ENCODE measurements at regions not wholly inside any gene's neighbourhood (a gene's known extent, or its start where the extent isn't known, plus 50 kb on each side); places are given as distances from the start of the nearest gene placed in this dataset.
A peak's percentile ranks its signal among the peaks of the same experiment; 100 is the strongest.

- WGBS, 2 experiments (ENCODE audit: low coverage in 1 of 2, low lambda C conversion rate in 2 of 2, missing lambda C conversion rate in 2 of 2): 50 to 57% methylated on average over 1 of the region's 1 CpG
- no peaks in the 10 kb centered on the region for H3F3A ChIP-seq (ENCODE audit: insufficient read depth)
- H3K27me3 ChIP-seq (replicated peaks; ENCODE audit: insufficient read depth): no peaks in the 10 kb centered on the region
- DNase-seq: no peak
- H2AFZ ChIP-seq: no peak overlapping the region
- in situ Hi-C loops (cut with MboI): no loop called here
- H3K9ac ChIP-seq: no peak overlapping the region
- H4K20me1 ChIP-seq (ENCODE audit: insufficient read depth): no peaks in the 10 kb centered on the region
- no peaks in the 10 kb centered on the region for H3K36me3 ChIP-seq (ENCODE audit: low read depth)
- no peak overlapping the region for H3K4me2 ChIP-seq (ENCODE audit: unreplicated experiment)
- no peak overlapping the region for H3K4me3 ChIP-seq
- H3K9me2 ChIP-seq (ENCODE audit: insufficient read depth): no peaks in the 10 kb centered on the region; the same call in 1 of the 2 replicates
- H3K79me2 ChIP-seq (ENCODE audit: insufficient read depth): no peaks in the 10 kb centered on the region
- no peaks in the 10 kb centered on the region for H3K9me3 ChIP-seq (ENCODE audit: low read depth)
- no peak overlapping the region for H3K27ac ChIP-seq
- peaks cover 7% of the 10 kb centered on the region; the same call in 1 of the 2 replicates for H3K4me1 ChIP-seq (ENCODE audit: insufficient read depth)
- no peak for TF ChIP-seq EZH2 (IDR thresholded peaks at IDR 0.05; ENCODE audit: insufficient read depth, poor library complexity, severe bottlenecking)
- TF ChIP-seq EZH2phosphoT487 (IDR thresholded peaks at IDR 0.05; ENCODE audit: insufficient read depth, low read depth): no peak
These were observed 80.4 kb upstream of the WDR75 start for GRCh38 chr2:189360861-189361260.

- Histone ChIP-seq H3K27ac (no peak overlapping the region), H3K4me3 (no peak overlapping the region), H3F3A (ENCODE audit: insufficient read depth) (no peaks in the 10 kb centered on the region), H3K9ac (no peak overlapping the region), H3K36me3 (ENCODE audit: low read depth) (no peaks in the 10 kb centered on the region), H3K27me3 (replicated peaks; ENCODE audit: insufficient read depth) (no peaks in the 10 kb centered on the region), H3K9me2 (ENCODE audit: insufficient read depth) (no peaks in the 10 kb centered on the region; the same call in 1 of the 2 replicates), H2AFZ (no peak overlapping the region), H3K4me1 (ENCODE audit: insufficient read depth) (peaks cover 7% of the 10 kb centered on the region; the same call in 1 of the 2 replicates), H3K79me2 (ENCODE audit: insufficient read depth) (no peaks in the 10 kb centered on the region), H3K4me2 (ENCODE audit: unreplicated experiment) (no peak overlapping the region), H4K20me1 (ENCODE audit: insufficient read depth) (no peaks in the 10 kb centered on the region), H3K9me3 (ENCODE audit: low read depth) (no peaks in the 10 kb centered on the region)
- no peak for DNase-seq
- in situ Hi-C loops (cut with MboI): no loop called here
- no peak for TF ChIP-seq EZH2phosphoT487 (IDR thresholded peaks at IDR 0.05; ENCODE audit: insufficient read depth, low read depth)
- TF ChIP-seq EZH2 (IDR thresholded peaks at IDR 0.05; ENCODE audit: insufficient read depth, poor library complexity, severe bottlenecking): no peak
These were observed 79.0 kb upstream of the WDR75 start for GRCh38 chr2:189362283-189362682.

- TF ChIP-seq EZH2phosphoT487 (IDR thresholded peaks at IDR 0.05; ENCODE audit: insufficient read depth, low read depth) (no peak), EZH2 (IDR thresholded peaks at IDR 0.05; ENCODE audit: insufficient read depth, poor library complexity, severe bottlenecking) (no peak)
- peak; percentile 71 for DNase-seq
- Histone ChIP-seq H3K4me1 (ENCODE audit: insufficient read depth) (peaks cover 7% of the 10 kb centered on the region), H3K36me3 (ENCODE audit: low read depth) (no peaks in the 10 kb centered on the region), H3K9me2 (ENCODE audit: insufficient read depth) (no peaks in the 10 kb centered on the region; the same call in 1 of the 2 replicates), H4K20me1 (ENCODE audit: insufficient read depth) (no peaks in the 10 kb centered on the region), H3K27ac (no peak overlapping the region), H3K79me2 (ENCODE audit: insufficient read depth) (no peaks in the 10 kb centered on the region), H3F3A (ENCODE audit: insufficient read depth) (peaks cover 2% of the 10 kb centered on the region; the same call in 1 of the 2 replicates), H2AFZ (no peak overlapping the region), H3K9ac (no peak overlapping the region), H3K27me3 (replicated peaks; ENCODE audit: insufficient read depth) (no peaks in the 10 kb centered on the region), H3K9me3 (ENCODE audit: low read depth) (no peaks in the 10 kb centered on the region), H3K4me3 (no peak overlapping the region), H3K4me2 (ENCODE audit: unreplicated experiment) (no peak overlapping the region)
- in situ Hi-C loops (cut with MboI): no loop called here
- WGBS, 2 experiments (ENCODE audit: low coverage in 1 of 2, low lambda C conversion rate in 2 of 2, missing lambda C conversion rate in 2 of 2): 83 to 85% methylated on average over 2 of the region's 2 CpGs
These were observed 77.7 kb upstream of the WDR75 start for GRCh38 chr2:189363559-189363958.

GRCh38 chr2:189364607-189365006, 76.7 kb upstream of the WDR75 start:
- Histone ChIP-seq H3K36me3 (ENCODE audit: low read depth) (no peaks in the 10 kb centered on the region), H2AFZ (no peak overlapping the region), H3K4me3 (no peak overlapping the region), H4K20me1 (ENCODE audit: insufficient read depth) (no peaks in the 10 kb centered on the region), H3K4me2 (ENCODE audit: unreplicated experiment) (no peak overlapping the region), H3K9me2 (ENCODE audit: insufficient read depth) (no peaks in the 10 kb centered on the region), H3K4me1 (ENCODE audit: insufficient read depth) (peaks cover 17% of the 10 kb centered on the region), H3F3A (ENCODE audit: insufficient read depth) (peaks cover 4% of the 10 kb centered on the region; the same call in 1 of the 2 replicates), H3K79me2 (ENCODE audit: insufficient read depth) (no peaks in the 10 kb centered on the region), H3K9me3 (ENCODE audit: low read depth) (no peaks in the 10 kb centered on the region), H3K27me3 (replicated peaks; ENCODE audit: insufficient read depth) (no peaks in the 10 kb centered on the region), H3K27ac (no peak overlapping the region), H3K9ac (no peak overlapping the region)
- TF ChIP-seq EZH2 (IDR thresholded peaks at IDR 0.05; ENCODE audit: insufficient read depth, poor library complexity, severe bottlenecking): no peak
- TF ChIP-seq EZH2phosphoT487 (IDR thresholded peaks at IDR 0.05; ENCODE audit: insufficient read depth, low read depth): no peak
- DNase-seq: no peak
- in situ Hi-C loops (cut with MboI): no loop called here
- 83 to 87% methylated on average over 3 of the region's 3 CpGs for WGBS, 2 experiments (ENCODE audit: low coverage in 1 of 2, low lambda C conversion rate in 2 of 2, missing lambda C conversion rate in 2 of 2)

GRCh38 chr2:189366349-189366748, 74.9 kb upstream of the WDR75 start:
- Histone ChIP-seq H3K9ac (no peak overlapping the region), H3K4me3 (no peak overlapping the region), H3K4me1 (ENCODE audit: insufficient read depth) (peaks cover 33% of the 10 kb centered on the region), H2AFZ (no peak overlapping the region), H3K27me3 (replicated peaks; ENCODE audit: insufficient read depth) (no peaks in the 10 kb centered on the region), H3K79me2 (ENCODE audit: insufficient read depth) (no peaks in the 10 kb centered on the region), H3K4me2 (ENCODE audit: unreplicated experiment) (no peak overlapping the region), H3K9me2 (ENCODE audit: insufficient read depth) (no peaks in the 10 kb centered on the region), H3K36me3 (ENCODE audit: low read depth) (no peaks in the 10 kb centered on the region), H4K20me1 (ENCODE audit: insufficient read depth) (no peaks in the 10 kb centered on the region), H3K27ac (no peak overlapping the region), H3F3A (ENCODE audit: insufficient read depth) (peaks cover 15% of the 10 kb centered on the region), H3K9me3 (ENCODE audit: low read depth) (no peaks in the 10 kb centered on the region)
- WGBS, 2 experiments (ENCODE audit: low coverage in 1 of 2, low lambda C conversion rate in 2 of 2, missing lambda C conversion rate in 2 of 2): 94% methylated on average over 3 of the region's 3 CpGs
- TF ChIP-seq EZH2 (IDR thresholded peaks at IDR 0.05; ENCODE audit: insufficient read depth, poor library complexity, severe bottlenecking) (no peak), EZH2phosphoT487 (IDR thresholded peaks at IDR 0.05; ENCODE audit: insufficient read depth, low read depth) (no peak)
- DNase-seq: no peak
- in situ Hi-C loops (cut with MboI): no loop called here

All from GM23248 (cell line).